Keratinocyte (primary cell): ENCODE measurements at regions not wholly inside any gene's neighbourhood (a gene's known extent, or its start where the extent isn't known, plus 50 kb on each side); places are given as distances from the start of the nearest gene placed in this dataset.

ENCODE experiments used
- DNase-seq: peaks from one replicate; pipeline ENCODE4 v3.0.0-alpha.2; 2011; ENCODE audit warnings: low read depth, missing footprints, low spot score
- FAIRE-seq: peaks from 2 replicates; lab custom pipeline; 2011; peaks lifted over from hg19 to GRCh38; lab: Jason Lieb, UNC
- H2AFZ ChIP-seq: 2 replicates; pipeline ENCODE4 v1.6.0; 2012; ENCODE audit warnings: low read length, control low read depth, inconsistent platforms; ENCODE audit not compliant: control insufficient read depth
- H3K27ac ChIP-seq: 2 replicates; pipeline ENCODE4 v1.5.1; 2011; ENCODE audit warnings: low read length; ENCODE audit not compliant: control insufficient read depth, insufficient read depth
- H3K27me3 ChIP-seq: 3 replicates; pipeline ENCODE4 v1.6.0; 2011; ENCODE audit warnings: low read length; ENCODE audit not compliant: control insufficient read depth, insufficient read depth; ENCODE audit errors: extremely low read depth
- H3K36me3 ChIP-seq, 2 experiments: 2 replicates in 1 of 2; 3 replicates in 1 of 2; pipeline ENCODE4 v1.5.1; 2011; ENCODE audit warnings: low read length in 2 of 2, mild to moderate bottlenecking in 1 of 2; ENCODE audit not compliant: control insufficient read depth in 2 of 2, insufficient read depth in 2 of 2; ENCODE audit errors: extremely low read depth in 1 of 2
- H3K4me1 ChIP-seq: 3 replicates; pipeline ENCODE4 v1.5.1; 2011; ENCODE audit warnings: low read length; ENCODE audit not compliant: control insufficient read depth, insufficient read depth; ENCODE audit errors: extremely low read depth
- H3K4me2 ChIP-seq: 3 replicates; pipeline ENCODE4 v1.6.0; 2011; ENCODE audit warnings: low read depth, low read length; ENCODE audit not compliant: control insufficient read depth, insufficient read depth; ENCODE audit errors: extremely low read depth
- H3K4me3 ChIP-seq, 3 experiments: fragments of 200-600 bp in 1 of 3; sonication (generic) in 1 of 3; 2 replicates in 2 of 3; 3 replicates in 1 of 3; pipeline ENCODE4 v1.5.1; 2011 to 2016; ENCODE audit warnings: low read length in 3 of 3, mild to moderate bottlenecking in 3 of 3, control low read depth in 2 of 3, inconsistent platforms in 1 of 3, low read depth in 1 of 3, mixed read lengths in 1 of 3, mixed run types in 1 of 3, moderate library complexity in 1 of 3; ENCODE audit not compliant: control insufficient read depth in 2 of 3, insufficient read depth in 2 of 3; ENCODE audit errors: extremely low read depth in 1 of 3
- H3K79me2 ChIP-seq: 2 replicates; pipeline ENCODE4 v1.6.0; 2012; ENCODE audit warnings: low read length; ENCODE audit not compliant: control insufficient read depth, insufficient read depth
- H3K9ac ChIP-seq: 3 replicates; pipeline ENCODE4 v1.6.0; 2011; ENCODE audit warnings: low read length; ENCODE audit not compliant: control insufficient read depth, insufficient read depth; ENCODE audit errors: extremely low read depth
- H3K9me1 ChIP-seq: 3 replicates; pipeline ENCODE4 v1.6.0; 2011; ENCODE audit warnings: low read length; ENCODE audit not compliant: control insufficient read depth, insufficient read depth; ENCODE audit errors: extremely low read depth
- H3K9me3 ChIP-seq: 2 replicates; pipeline ENCODE4 v1.5.1; 2012; ENCODE audit warnings: low read depth, low read length; ENCODE audit not compliant: control insufficient read depth
- H4K20me1 ChIP-seq: 3 replicates; pipeline ENCODE4 v1.6.0; 2011; ENCODE audit warnings: low read length; ENCODE audit not compliant: control insufficient read depth, insufficient read depth; ENCODE audit errors: extremely low read depth
- CTCF ChIP-seq, 3 experiments: IDR thresholded peaks in 1 of 3; conservative IDR thresholded peaks in 1 of 3; optimal IDR thresholded peaks in 1 of 3; 2 replicates in 2 of 3; 3 replicates in 1 of 3; pipeline versions ENCODE3 to v1.5.1; 2011; ENCODE audit warnings: low read length in 3 of 3, mild to moderate bottlenecking in 3 of 3, moderate library complexity in 2 of 3, control low read depth in 1 of 3, inconsistent platforms in 1 of 3; ENCODE audit not compliant: insufficient read depth in 2 of 3; ENCODE audit errors: extremely low read depth in 1 of 3
- EZH2 ChIP-seq: IDR thresholded peaks from one replicate; pipeline ENCODE4 v1.6.1; 2012; ENCODE audit warnings: inconsistent platforms, mild to moderate bottlenecking, low read length, moderate library complexity
- dilution Hi-C: fragments of 300-500 bp; cut with MboI; formaldehyde crosslinking; loops from one replicate; pipeline ENCODE4 v1.7.0; 2020; ENCODE audit warnings: low sequenced_read_pairs; ENCODE audit not compliant: extremely low pct_ligation_motif_present

- H3K36me3 ChIP-seq, result no peaks in the 10 kb centered on the region
- no peaks in the 10 kb centered on the region for H3K79me2 ChIP-seq
- H3K9me3 ChIP-seq, result no peaks in the 10 kb centered on the region
- dilution Hi-C loops, result no loop called here
- TF ChIP-seq EZH2 (no peak), CTCF (optimal IDR thresholded peaks at IDR 0.05 in 1 of 3, IDR thresholded peaks at IDR 0.05 in 1 of 3, conservative IDR thresholded peaks at IDR 0.05 in 1 of 3; ENCODE audit: extremely low read depth in 1 of 3, insufficient read depth in 2 of 3, low read length in 3 of 3) (no peak)
- H3K4me3 ChIP-seq, result no peak overlapping the region
- H3K27me3 ChIP-seq, result no peaks in the 10 kb centered on the region
- no peaks in the 10 kb centered on the region for H3K9me1 ChIP-seq
- H3K27ac ChIP-seq, result no peak overlapping the region
- H3K9ac ChIP-seq, result no peak overlapping the region
- no peak overlapping the region for H3K4me2 ChIP-seq
- FAIRE-seq, result no peak
- H4K20me1 ChIP-seq, result no peaks in the 10 kb centered on the region
- H2AFZ ChIP-seq, result no peak overlapping the region
- H3K4me1 ChIP-seq, result no peaks in the 10 kb centered on the region
- no peak for DNase-seq
These were observed 1208.3 kb upstream of the B3GALT2 start for GRCh38 chr1:194394676-194395075.

GRCh38 chr1:194387531-194387930 is 1201.1 kb upstream of the B3GALT2 start:
- Histone ChIP-seq H4K20me1 (no peaks in the 10 kb centered on the region), H3K27me3 (no peaks in the 10 kb centered on the region), H3K4me3 (no peak overlapping the region), H3K4me1 (no peaks in the 10 kb centered on the region), H3K27ac (no peak overlapping the region), H3K79me2 (no peaks in the 10 kb centered on the region), H3K9ac (no peak overlapping the region), H2AFZ (no peak overlapping the region), H3K9me1 (no peaks in the 10 kb centered on the region), H3K36me3 (no peaks in the 10 kb centered on the region), H3K9me3 (no peaks in the 10 kb centered on the region), H3K4me2 (no peak overlapping the region)
- FAIRE-seq (no peak), DNase-seq (no peak)
- dilution Hi-C loops, result no loop called here
- no peak for TF ChIP-seq CTCF (optimal IDR thresholded peaks at IDR 0.05 in 1 of 3, IDR thresholded peaks at IDR 0.05 in 1 of 3, conservative IDR thresholded peaks at IDR 0.05 in 1 of 3; ENCODE audit: extremely low read depth in 1 of 3, insufficient read depth in 2 of 3, low read length in 3 of 3)
- TF ChIP-seq EZH2, result no peak
